ENCODE measurements at regions not wholly inside any gene's neighbourhood (a gene's known extent, or its start where the extent isn't known, plus 50 kb on each side); places are given as distances from the start of the nearest gene placed in this dataset.
A peak's percentile ranks its signal among the peaks of the same experiment; 100 is the strongest.

- peak; percentile 96 for TF ChIP-seq TAF1 (IDR thresholded peaks at IDR 0.05; ENCODE audit: borderline replicate concordance, insufficient read depth, low read length)
- TF ChIP-seq POLR2AphosphoS5 (IDR thresholded peaks at IDR 0.05; ENCODE audit: low read depth, low read length), result peak; percentile 81
- TF ChIP-seq FOXP2 (optimal IDR thresholded peaks at IDR 0.05; ENCODE audit: borderline replicate concordance, extremely low read depth, extremely low read length, insufficient read depth), result peak; percentile 91
- peak in 1 of 2 experiments; percentile 55; a peak in 1 of 4 replicates for TF ChIP-seq REST (IDR thresholded peaks at IDR 0.05; ENCODE audit: insufficient read depth in 1 of 2, low read depth in 2 of 2, low read length in 2 of 2)
- TF ChIP-seq SIN3A (IDR thresholded peaks at IDR 0.05; ENCODE audit: borderline replicate concordance, insufficient read depth, low read length), result peak; percentile 97
Measured at GRCh38 chr17:77088455-77089123, 52.2 kb upstream of the SEC14L1 start.

GRCh38 chr17:77089124-77089490 is 51.7 kb upstream of the SEC14L1 start:
- TF ChIP-seq POLR2AphosphoS5 (IDR thresholded peaks at IDR 0.05; ENCODE audit: low read depth, low read length) (no peak), SIN3A (IDR thresholded peaks at IDR 0.05; ENCODE audit: borderline replicate concordance, insufficient read depth, low read length) (no peak), TAF1 (IDR thresholded peaks at IDR 0.05; ENCODE audit: borderline replicate concordance, insufficient read depth, low read length) (no peak), REST (IDR thresholded peaks at IDR 0.05; ENCODE audit: insufficient read depth in 1 of 2, low read depth in 2 of 2, low read length in 2 of 2) (no peak), FOXP2 (optimal IDR thresholded peaks at IDR 0.05; ENCODE audit: borderline replicate concordance, extremely low read depth, extremely low read length, insufficient read depth) (no peak)

- TF ChIP-seq REST (IDR thresholded peaks at IDR 0.05; ENCODE audit: insufficient read depth in 1 of 2, low read depth in 2 of 2, low read length in 2 of 2), result no peak
- TF ChIP-seq TAF1 (IDR thresholded peaks at IDR 0.05; ENCODE audit: borderline replicate concordance, insufficient read depth, low read length), result no peak
- TF ChIP-seq SIN3A (IDR thresholded peaks at IDR 0.05; ENCODE audit: borderline replicate concordance, insufficient read depth, low read length), result no peak
- TF ChIP-seq POLR2AphosphoS5 (IDR thresholded peaks at IDR 0.05; ENCODE audit: low read depth, low read length), result no peak
- TF ChIP-seq FOXP2 (optimal IDR thresholded peaks at IDR 0.05; ENCODE audit: borderline replicate concordance, extremely low read depth, extremely low read length, insufficient read depth), result no peak
Measured at GRCh38 chr17:77090476-77090875, 50.3 kb upstream of the SEC14L1 start.

Measured in PFSK-1 (cell line).